CD14-positive monocyte (primary cell): ENCODE measurements at regions not wholly inside any gene's neighbourhood (a gene's known extent, or its start where the extent isn't known, plus 50 kb on each side); places are given as distances from the start of the nearest gene placed in this dataset.

Experiments used
- DNase-seq, 3 donors: peaks; one replicate each; pipeline ENCODE4 v3.0.0-alpha.2; 2011 to 2022
- H2AFZ ChIP-seq: 2 replicates; pipeline ENCODE4 v1.6.0; 2012; ENCODE audit warnings: mild to moderate bottlenecking, low read depth, low read length, inconsistent platforms; ENCODE audit not compliant: insufficient read depth, poor library complexity, severe bottlenecking
- H3K27ac ChIP-seq, 2 donors: 1 replicate in 1 of 2; 2 replicates in 1 of 2; pipeline ENCODE4 v1.5.1; 2012 to 2013; ENCODE audit warnings: low read length in 2 of 2, control low read depth in 1 of 2, inconsistent platforms in 1 of 2, low read depth in 1 of 2, mild to moderate bottlenecking in 1 of 2
- H3K27me3 ChIP-seq, 2 donors: one replicate each; pipeline versions ENCODE4 v1.6.0 to v1.6.1; 2011 to 2013; ENCODE audit warnings: low read length in 2 of 2; ENCODE audit not compliant: control insufficient read depth in 2 of 2, insufficient read depth in 2 of 2
- H3K36me3 ChIP-seq, 2 donors: replicated peaks in 1 of 2; 1 replicate in 1 of 2; 2 replicates in 1 of 2; pipeline versions ENCODE4 v1.5.1 to v1.6.1; 2012 to 2013; ENCODE audit warnings: low read length in 2 of 2, control low read depth in 1 of 2, inconsistent platforms in 1 of 2, mild to moderate bottlenecking in 1 of 2; ENCODE audit not compliant: insufficient read depth in 2 of 2, control insufficient read depth in 1 of 2
- H3K4me1 ChIP-seq, 2 donors: 1 replicate in 1 of 2; 2 replicates in 1 of 2; pipeline versions ENCODE4 v1.5.1 to v1.6.1; 2012 to 2013; ENCODE audit warnings: low read length in 2 of 2, control low read depth in 1 of 2, inconsistent platforms in 1 of 2, mild to moderate bottlenecking in 1 of 2, moderate library complexity in 1 of 2; ENCODE audit not compliant: insufficient read depth in 2 of 2, control insufficient read depth in 1 of 2
- H3K4me2 ChIP-seq: replicated peaks from 2 replicates; pipeline ENCODE3; 2012; ENCODE audit warnings: low read length, moderate library complexity, mild to moderate bottlenecking; ENCODE audit not compliant: poor library complexity, severe bottlenecking; ENCODE audit errors: extremely low read depth
- H3K4me3 ChIP-seq, 3 experiments: fragments of 200-600 bp in 1 of 3; sonication (generic) in 1 of 3; replicated peaks in 1 of 3; 1 replicate in 2 of 3; 2 replicates in 1 of 3; pipeline ENCODE4 v1.5.1; 2011 to 2013; ENCODE audit warnings: low read length in 3 of 3, mild to moderate bottlenecking in 3 of 3, control low read depth in 2 of 3, low read depth in 2 of 3, inconsistent platforms in 1 of 3, moderate library complexity in 1 of 3
- H3K79me2 ChIP-seq: 2 replicates; pipeline ENCODE4 v1.6.0; 2012; ENCODE audit warnings: mild to moderate bottlenecking, control low read depth, inconsistent platforms, low read length, moderate library complexity; ENCODE audit not compliant: insufficient read depth
- H3K9ac ChIP-seq: 2 replicates; pipeline ENCODE4 v1.6.0; 2017; ENCODE audit warnings: low read length, mild to moderate bottlenecking; ENCODE audit not compliant: insufficient read depth, poor library complexity, severe bottlenecking
- H3K9me3 ChIP-seq, 2 donors: replicated peaks in 1 of 2; 1 replicate in 1 of 2; 2 replicates in 1 of 2; pipeline versions ENCODE4 v1.5.1 to v1.6.1; 2012 to 2013; ENCODE audit warnings: low read length in 2 of 2, control low read depth in 1 of 2; ENCODE audit not compliant: control insufficient read depth in 1 of 2, insufficient read depth in 1 of 2
- H4K20me1 ChIP-seq: 2 replicates; pipeline ENCODE4 v1.6.0; 2012; ENCODE audit warnings: mild to moderate bottlenecking, low read length, control low read depth, moderate library complexity; ENCODE audit not compliant: insufficient read depth
- H3K27ac Mint-ChIP-seq, 7 donors: one replicate each; pipeline ENCODE4 v1.8.0; 2020; ENCODE audit warnings: mild to moderate bottlenecking in 7 of 7, mixed read lengths in 7 of 7, moderate library complexity in 6 of 7, inconsistent platforms in 2 of 7
- H3K27me3 Mint-ChIP-seq, 3 donors: one replicate each; pipeline ENCODE4 v1.8.0; 2021 to 2022; ENCODE audit warnings: low read depth in 3 of 3, mild to moderate bottlenecking in 3 of 3, mixed read lengths in 3 of 3, moderate library complexity in 3 of 3, inconsistent platforms in 1 of 3
- H3K36me3 Mint-ChIP-seq, 2 donors: one replicate each; pipeline ENCODE4 v1.8.0; 2020; ENCODE audit warnings: mixed read lengths in 2 of 2, inconsistent platforms in 1 of 2, mild to moderate bottlenecking in 1 of 2
- H3K4me1 Mint-ChIP-seq: one replicate; pipeline ENCODE4 v1.8.0; 2020; ENCODE audit warnings: mild to moderate bottlenecking, mixed read lengths
- H3K4me3 Mint-ChIP-seq, 2 donors: one replicate each; pipeline ENCODE4 v1.8.0; 2020; ENCODE audit warnings: mild to moderate bottlenecking in 2 of 2, mixed read lengths in 2 of 2, moderate library complexity in 1 of 2
- H3K9me3 Mint-ChIP-seq, 7 donors: one replicate each; pipeline ENCODE4 v1.8.0; 2020 to 2022; ENCODE audit warnings: mixed read lengths in 7 of 7, mild to moderate bottlenecking in 6 of 7, moderate library complexity in 6 of 7, inconsistent platforms in 2 of 7
- WGBS: methylation state at CpG from one replicate; pipeline ENCODE4 v1.1.5; 2013; ENCODE audit warnings: missing lambda C conversion rate; ENCODE audit not compliant: insufficient coverage; 5-methylcytosine and 5-hydroxymethylcytosine counted together
- intact Hi-C, 2 donors: fragments of 100-400 bp; cut with micrococcal nuclease; formaldehyde crosslinking; loops; one replicate each; pipeline versions ENCODE4 v1.15.0 to v1.15.1; 2023
- TF ChIP-seq, protein P1 (sequence below): fragments of 200-600 bp; IDR thresholded peaks from one replicate; pipeline ENCODE4 v1.8.0; 2022; ENCODE audit warnings: antibody characterized with exemption, mild to moderate bottlenecking

DNA sequence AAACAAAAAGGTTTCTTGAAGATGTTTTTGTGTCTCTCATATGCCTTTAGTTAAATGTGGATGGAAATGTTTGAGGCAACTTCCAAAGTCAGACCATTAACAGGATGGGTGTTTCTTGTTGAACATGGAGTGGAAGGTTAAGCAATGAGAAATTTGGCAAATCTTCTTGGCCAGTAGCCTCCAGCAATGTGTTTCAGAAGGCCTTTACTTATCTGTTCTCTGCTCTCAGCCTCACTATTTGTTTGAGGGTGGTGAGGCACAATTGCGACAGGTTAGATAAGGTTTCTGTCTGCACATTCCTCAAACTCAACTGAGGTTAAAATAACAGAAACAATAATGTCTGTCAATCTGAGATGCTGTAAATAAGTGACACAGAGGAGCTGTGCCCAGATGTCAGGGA is 1019.0 kb downstream of the DIAPH3 start:
- H3K4me1 Mint-ChIP-seq, result no peaks in the 10 kb centered on the region
- no peak overlapping the region for H3K4me2 ChIP-seq
- no peaks in the 10 kb centered on the region for H4K20me1 ChIP-seq
- no peak overlapping the region for H3K27ac Mint-ChIP-seq
- H3K27me3 Mint-ChIP-seq, result no peaks in the 10 kb centered on the region
- no peak overlapping the region for H3K4me3 Mint-ChIP-seq
- H3K27ac ChIP-seq, result no peak overlapping the region
- H3K9me3 Mint-ChIP-seq, result peaks cover 0 to 8% (median 2%) of the 10 kb centered on the region in 7 donors
- intact Hi-C loops, result no loop called here
- H3K36me3 Mint-ChIP-seq, result no peaks in the 10 kb centered on the region
- no peak overlapping the region for H3K9ac ChIP-seq
- H3K4me1 ChIP-seq, result no peaks in the 10 kb centered on the region
- no peaks in the 10 kb centered on the region for H3K36me3 ChIP-seq
- no peak overlapping the region for H3K4me3 ChIP-seq
- no peaks in the 10 kb centered on the region for H3K9me3 ChIP-seq
- H3K79me2 ChIP-seq, result no peaks in the 10 kb centered on the region
- TF ChIP-seq, protein P1, sequence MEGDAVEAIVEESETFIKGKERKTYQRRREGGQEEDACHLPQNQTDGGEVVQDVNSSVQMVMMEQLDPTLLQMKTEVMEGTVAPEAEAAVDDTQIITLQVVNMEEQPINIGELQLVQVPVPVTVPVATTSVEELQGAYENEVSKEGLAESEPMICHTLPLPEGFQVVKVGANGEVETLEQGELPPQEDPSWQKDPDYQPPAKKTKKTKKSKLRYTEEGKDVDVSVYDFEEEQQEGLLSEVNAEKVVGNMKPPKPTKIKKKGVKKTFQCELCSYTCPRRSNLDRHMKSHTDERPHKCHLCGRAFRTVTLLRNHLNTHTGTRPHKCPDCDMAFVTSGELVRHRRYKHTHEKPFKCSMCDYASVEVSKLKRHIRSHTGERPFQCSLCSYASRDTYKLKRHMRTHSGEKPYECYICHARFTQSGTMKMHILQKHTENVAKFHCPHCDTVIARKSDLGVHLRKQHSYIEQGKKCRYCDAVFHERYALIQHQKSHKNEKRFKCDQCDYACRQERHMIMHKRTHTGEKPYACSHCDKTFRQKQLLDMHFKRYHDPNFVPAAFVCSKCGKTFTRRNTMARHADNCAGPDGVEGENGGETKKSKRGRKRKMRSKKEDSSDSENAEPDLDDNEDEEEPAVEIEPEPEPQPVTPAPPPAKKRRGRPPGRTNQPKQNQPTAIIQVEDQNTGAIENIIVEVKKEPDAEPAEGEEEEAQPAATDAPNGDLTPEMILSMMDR, result no peak
- H2AFZ ChIP-seq, result no peak overlapping the region
- WGBS, result 100% methylated on average over 1 of the region's 1 CpG
- no peaks in the 10 kb centered on the region for H3K27me3 ChIP-seq
- DNase-seq, result no peak

DNA sequence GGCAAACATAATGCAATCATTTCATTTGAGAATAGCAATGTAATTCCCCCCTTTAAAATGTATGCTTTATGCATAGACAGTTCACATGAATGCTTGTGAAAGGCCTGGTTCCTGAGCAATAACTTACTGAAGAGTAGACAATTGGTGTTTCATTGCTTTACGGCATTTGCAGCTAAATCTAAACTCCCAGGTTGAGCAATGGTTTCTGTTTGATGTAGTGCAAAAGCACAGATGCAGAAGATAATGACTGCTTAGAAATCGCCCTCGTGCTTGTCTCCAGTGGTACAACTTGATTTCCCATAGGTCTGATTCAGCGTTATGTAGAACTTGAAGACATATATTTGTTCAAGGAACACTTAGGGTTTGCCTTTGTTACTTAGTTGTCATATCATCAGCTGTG is 1018.3 kb downstream of the DIAPH3 start:
- no peaks in the 10 kb centered on the region for H3K79me2 ChIP-seq
- intact Hi-C loops, result no loop called here
- H3K27me3 ChIP-seq, result no peaks in the 10 kb centered on the region
- H3K4me2 ChIP-seq, result no peak overlapping the region
- Mint-ChIP-seq H3K4me1 (no peaks in the 10 kb centered on the region), H3K27ac (no peak overlapping the region), H3K27me3 (no peaks in the 10 kb centered on the region), H3K4me3 (no peak overlapping the region), H3K36me3 (no peaks in the 10 kb centered on the region), H3K9me3 (peaks cover 0 to 8% (median 2%) of the 10 kb centered on the region in 7 donors)
- H3K9me3 ChIP-seq, result no peaks in the 10 kb centered on the region
- no peak overlapping the region for H2AFZ ChIP-seq
- H3K9ac ChIP-seq, result no peak overlapping the region
- H3K36me3 ChIP-seq, result no peaks in the 10 kb centered on the region
- H4K20me1 ChIP-seq, result no peaks in the 10 kb centered on the region
- no peak overlapping the region for H3K4me3 ChIP-seq
- no peak overlapping the region for H3K27ac ChIP-seq
- no peak for DNase-seq
- no peaks in the 10 kb centered on the region for H3K4me1 ChIP-seq
- WGBS, result 87% methylated on average over 3 of the region's 4 CpGs
- TF ChIP-seq, protein P1, result no peak
